Stomach (tissue), 4 donors: ENCODE measurements at regions not wholly inside any gene's neighbourhood (a gene's known extent, or its start where the extent isn't known, plus 50 kb on each side); places are given as distances from the start of the nearest gene placed in this dataset.

Experiments used
- CTCF ChIP-seq, 7 experiments: fragments of 450-650 bp in 4 of 7; fragments of 200-600 bp in 3 of 7; sonication (generic) in 3 of 7; IDR thresholded peaks; one replicate each; pipeline ENCODE4 v1.5.1; 2016 to 2019; ENCODE audit warnings: antibody characterized with exemption in 7 of 7, control low read depth in 2 of 7, mild to moderate bottlenecking in 1 of 7
- EP300 ChIP-seq: sonication (generic); formaldehyde crosslinking; IDR thresholded peaks from one replicate; pipeline ENCODE4 v1.6.1; 2017; ENCODE audit warnings: antibody characterized with exemption
- POLR2A ChIP-seq, 4 donors: fragments of 450-650 bp; IDR thresholded peaks; one replicate each; pipeline ENCODE4 v1.6.1; 2016; ENCODE audit warnings: antibody characterized with exemption in 4 of 4, control low read depth in 2 of 4, mild to moderate bottlenecking in 1 of 4, moderate library complexity in 1 of 4

GRCh38 chr1:217133958-217134856, 411.0 kb upstream of the ESRRG start:
- no peak for TF ChIP-seq CTCF (IDR thresholded peaks at IDR 0.05)
- TF ChIP-seq POLR2A (IDR thresholded peaks at IDR 0.05) = no peak
- TF ChIP-seq EP300 = no peak
